Muscle layer of duodenum (tissue), 2 donors: ENCODE measurements at regions not wholly inside any gene's neighbourhood (a gene's known extent, or its start where the extent isn't known, plus 50 kb on each side); places are given as distances from the start of the nearest gene placed in this dataset.

Source experiments
- H3K27ac ChIP-seq: one replicate; pipeline ENCODE4 v1.7.0; 2013; ENCODE audit warnings: mild to moderate bottlenecking, low read length
- H3K27me3 ChIP-seq: one replicate; pipeline ENCODE4 v1.7.0; 2013; ENCODE audit warnings: low read depth, mild to moderate bottlenecking, control low read depth, low read length
- H3K36me3 ChIP-seq, 2 donors: one replicate each; pipeline ENCODE4 v1.7.0; 2013; ENCODE audit warnings: low read length in 2 of 2, control low read depth in 1 of 2, mild to moderate bottlenecking in 1 of 2; ENCODE audit not compliant: insufficient read depth in 2 of 2, control insufficient read depth in 1 of 2
- H3K4me1 ChIP-seq, 2 donors: one replicate each; pipeline ENCODE4 v1.7.0; 2013; ENCODE audit warnings: low read length in 2 of 2, mild to moderate bottlenecking in 2 of 2, control low read depth in 1 of 2, moderate library complexity in 1 of 2; ENCODE audit not compliant: insufficient read depth in 2 of 2, control insufficient read depth in 1 of 2
- H3K4me3 ChIP-seq, 2 donors: one replicate each; pipeline ENCODE4 v1.7.0; 2013; ENCODE audit warnings: low read length in 2 of 2, low read depth in 1 of 2, mild to moderate bottlenecking in 1 of 2
- H3K9me3 ChIP-seq, 2 donors: one replicate each; pipeline ENCODE4 v1.7.0; 2013; ENCODE audit warnings: low read length in 2 of 2, control low read depth in 1 of 2, mild to moderate bottlenecking in 1 of 2; ENCODE audit not compliant: control insufficient read depth in 1 of 2
- donor health status: healthy.

DNA sequence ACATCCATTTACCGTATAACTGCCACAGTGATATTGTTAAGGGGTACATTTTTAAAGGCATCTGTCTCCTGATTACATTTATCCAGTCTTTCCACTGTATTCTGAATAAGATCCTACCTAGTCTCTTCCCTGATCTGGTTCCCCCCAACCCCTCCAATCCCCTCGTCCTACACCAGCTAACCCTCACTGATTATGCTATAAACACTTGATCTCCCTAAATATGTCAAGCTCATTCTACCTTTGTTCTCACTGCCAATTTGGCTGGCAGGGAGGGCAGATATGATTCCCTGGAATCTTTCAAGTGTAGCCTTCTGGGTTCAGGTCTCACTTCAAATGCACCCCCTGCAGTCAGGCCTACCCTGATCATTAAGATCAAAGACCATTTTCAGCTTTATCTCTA is 1379.8 kb upstream of the MIR17HG start:
- H3K27me3 ChIP-seq = no peaks in the 10 kb centered on the region
- H3K36me3 ChIP-seq = no peaks in the 10 kb centered on the region
- no peak overlapping the region for H3K27ac ChIP-seq
- no peak overlapping the region for H3K4me3 ChIP-seq
- H3K4me1 ChIP-seq = no peaks in the 10 kb centered on the region
- no peaks in the 10 kb centered on the region for H3K9me3 ChIP-seq

GRCh38 chr13:89968470-89968869 is 1379.0 kb upstream of the MIR17HG start:
- Histone ChIP-seq H3K4me3 (no peak overlapping the region), H3K4me1 (no peaks in the 10 kb centered on the region), H3K36me3 (no peaks in the 10 kb centered on the region), H3K27me3 (no peaks in the 10 kb centered on the region), H3K27ac (no peak overlapping the region), H3K9me3 (no peaks in the 10 kb centered on the region)

DNA sequence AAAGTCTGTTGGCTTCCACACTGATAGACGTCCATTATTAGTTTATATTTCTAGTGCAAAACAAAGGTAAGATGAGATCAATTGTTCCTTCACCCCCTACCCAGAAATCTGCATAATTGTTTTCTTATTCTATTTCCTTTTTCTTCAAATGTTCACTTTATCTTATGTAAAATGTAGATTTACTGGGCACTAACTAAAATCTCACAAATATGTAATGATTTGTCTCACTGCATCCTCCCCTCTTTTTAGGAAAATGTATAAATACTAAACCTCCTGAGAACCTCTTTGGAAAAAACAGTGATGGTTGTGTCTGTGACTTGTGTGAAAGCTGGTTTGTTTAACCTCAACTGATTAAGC is 1377.2 kb upstream of the MIR17HG start:
- H3K4me1 ChIP-seq = no peaks in the 10 kb centered on the region
- H3K4me3 ChIP-seq = no peak overlapping the region
- H3K36me3 ChIP-seq = no peaks in the 10 kb centered on the region
- no peak overlapping the region for H3K27ac ChIP-seq
- H3K27me3 ChIP-seq = no peaks in the 10 kb centered on the region
- H3K9me3 ChIP-seq = no peaks in the 10 kb centered on the region

DNA sequence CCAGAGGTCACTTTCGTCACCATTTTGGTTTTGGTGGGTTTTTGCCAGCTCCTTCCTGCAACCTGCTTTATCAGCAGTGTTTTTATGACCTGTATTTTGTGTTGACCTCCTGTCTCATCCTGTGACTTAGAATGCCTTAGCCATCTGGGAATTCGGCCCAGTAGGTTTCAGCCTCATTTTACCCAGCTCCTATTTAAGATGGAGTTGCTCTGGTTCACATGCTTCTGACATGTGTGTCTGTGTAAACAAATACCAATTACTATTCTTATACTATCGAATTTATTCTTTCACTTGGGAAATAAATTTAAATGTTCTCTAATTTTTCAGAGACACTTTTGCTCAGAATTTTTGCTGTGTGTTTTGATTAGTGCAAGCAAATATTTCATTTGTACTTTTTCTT is 1370.3 kb upstream of the MIR17HG start:
- Histone ChIP-seq H3K27me3 (no peaks in the 10 kb centered on the region), H3K4me1 (no peaks in the 10 kb centered on the region), H3K36me3 (no peaks in the 10 kb centered on the region), H3K4me3 (no peak overlapping the region), H3K9me3 (no peaks in the 10 kb centered on the region), H3K27ac (no peak overlapping the region)

GRCh38 chr13:89980896-89981295 is 1366.6 kb upstream of the MIR17HG start:
- Histone ChIP-seq H3K4me3 (no peak overlapping the region), H3K36me3 (no peaks in the 10 kb centered on the region), H3K9me3 (no peaks in the 10 kb centered on the region), H3K27me3 (no peaks in the 10 kb centered on the region), H3K4me1 (no peaks in the 10 kb centered on the region), H3K27ac (no peak overlapping the region)

DNA sequence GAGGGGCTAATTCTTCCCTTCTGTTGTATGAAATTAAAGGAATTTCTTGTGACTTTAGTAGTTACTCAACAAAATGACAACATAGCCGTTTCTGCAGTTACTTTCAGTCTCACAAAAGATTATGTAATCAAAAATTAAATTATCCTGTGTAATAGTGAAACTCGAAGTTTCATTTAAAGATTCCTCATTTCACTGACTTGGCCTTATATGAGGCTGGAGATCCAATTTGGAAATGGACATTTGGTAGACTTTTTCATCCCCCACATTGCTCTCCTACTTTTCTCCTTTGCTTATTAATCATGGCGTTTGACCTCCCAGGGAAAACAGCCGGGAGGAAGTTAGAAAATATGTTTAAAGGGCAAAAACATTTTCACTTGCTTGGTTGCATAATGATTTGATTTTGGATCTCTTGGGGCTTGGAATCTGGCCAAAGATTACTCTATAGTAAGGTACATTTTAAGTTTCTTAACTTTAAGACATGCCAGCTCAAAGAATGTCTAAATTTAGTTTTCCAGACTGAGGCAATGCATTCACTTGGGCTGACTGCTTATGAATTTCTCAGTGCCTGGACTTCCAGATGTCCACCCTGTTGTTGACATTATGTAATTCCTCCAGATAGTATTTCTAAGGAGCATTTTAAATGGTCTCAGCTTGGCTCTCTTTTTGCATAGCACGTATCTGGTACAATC is 1364.9 kb upstream of the MIR17HG start:
- H3K4me1 ChIP-seq = no peaks in the 10 kb centered on the region
- no peaks in the 10 kb centered on the region for H3K9me3 ChIP-seq
- H3K27me3 ChIP-seq = no peaks in the 10 kb centered on the region

GRCh38 chr13:89988206-89988605 is 1359.3 kb upstream of the MIR17HG start:
- Histone ChIP-seq H3K9me3 (no peaks in the 10 kb centered on the region), H3K4me3 (no peak overlapping the region), H3K27ac (no peak overlapping the region), H3K4me1 (no peaks in the 10 kb centered on the region), H3K36me3 (no peaks in the 10 kb centered on the region), H3K27me3 (no peaks in the 10 kb centered on the region)

More for the DNA sequence above, 1364.9 kb upstream of the MIR17HG start:
- H3K27ac ChIP-seq = no peak overlapping the region
- H3K4me3 ChIP-seq = no peak overlapping the region
- no peaks in the 10 kb centered on the region for H3K36me3 ChIP-seq

DNA sequence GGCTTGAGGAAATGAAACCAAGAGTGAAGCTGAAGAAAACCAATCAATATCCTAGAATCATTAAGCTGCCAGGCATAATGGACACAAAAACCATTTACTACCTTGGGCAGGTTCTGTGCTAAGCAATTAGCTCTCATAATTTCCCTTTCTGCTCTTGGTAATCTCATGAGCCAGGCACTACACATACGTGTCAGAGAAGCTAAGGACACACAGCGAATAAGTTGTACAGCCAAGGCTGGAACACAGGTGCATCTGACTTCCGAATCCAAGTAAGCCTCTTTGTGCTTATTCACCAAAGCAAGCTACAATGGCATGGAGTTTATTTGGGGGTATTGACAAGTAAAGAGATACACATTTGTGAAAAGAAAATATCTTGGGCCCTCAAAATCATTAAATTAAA is 1343.9 kb upstream of the MIR17HG start:
- no peaks in the 10 kb centered on the region for H3K36me3 ChIP-seq
- no peaks in the 10 kb centered on the region for H3K27me3 ChIP-seq
- peaks cover 0 to 3% of the 10 kb centered on the region in 2 donors for H3K9me3 ChIP-seq
- no peak overlapping the region for H3K27ac ChIP-seq
- no peak overlapping the region for H3K4me3 ChIP-seq
- H3K4me1 ChIP-seq = no peaks in the 10 kb centered on the region

- Histone ChIP-seq H3K27me3 (no peaks in the 10 kb centered on the region), H3K36me3 (no peaks in the 10 kb centered on the region), H3K27ac (no peak overlapping the region), H3K4me3 (no peak overlapping the region), H3K9me3 (no peaks in the 10 kb centered on the region), H3K4me1 (no peaks in the 10 kb centered on the region)
These were observed 1338.8 kb upstream of the MIR17HG start for GRCh38 chr13:90008707-90009149.

GRCh38 chr13:90014038-90014437 is 1333.4 kb upstream of the MIR17HG start:
- H3K27me3 ChIP-seq = no peaks in the 10 kb centered on the region
- H3K9me3 ChIP-seq = no peaks in the 10 kb centered on the region
- H3K4me1 ChIP-seq = no peaks in the 10 kb centered on the region
- no peak overlapping the region for H3K4me3 ChIP-seq
- no peaks in the 10 kb centered on the region for H3K36me3 ChIP-seq
- H3K27ac ChIP-seq = no peak overlapping the region

GRCh38 chr13:90015565-90016507 is 1331.7 kb upstream of the MIR17HG start:
- Histone ChIP-seq H3K4me3 (no peak overlapping the region), H3K4me1 (no peaks in the 10 kb centered on the region), H3K9me3 (no peaks in the 10 kb centered on the region), H3K27ac (no peak overlapping the region), H3K36me3 (no peaks in the 10 kb centered on the region), H3K27me3 (no peaks in the 10 kb centered on the region)
